Hematopoietic multipotent progenitor cell treated with erythropoietin and hydrocortisone succinate and interleukin-3 and kit ligand, for 15 days (in vitro differentiated cells): ENCODE measurements at regions not wholly inside any gene's neighbourhood (a gene's known extent, or its start where the extent isn't known, plus 50 kb on each side); places are given as distances from the start of the nearest gene placed in this dataset.
"Not testable (repeated sequence)": the region's sequence is repeated elsewhere in the genome, so short reads cannot be mapped to it uniquely, and the experiment has no call there.

Experiments
- DNase-seq: peaks from one replicate; pipeline ENCODE4 v3.0.0-alpha.2; 2015; ENCODE audit warnings: low spot score

GRCh38 chr15:26260517-26261133, 397.5 kb upstream of the ATP10A start:
- DNase-seq: no peak

GRCh38 chr15:26259581-26259980, 396.5 kb upstream of the ATP10A start:
- no peak for DNase-seq

GRCh38 chr15:26244782-26245181, 381.7 kb upstream of the ATP10A start:
- not testable (repeated sequence) for DNase-seq

- DNase-seq: no peak
Observed at GRCh38 chr15:26243382-26243781, 380.3 kb upstream of the ATP10A start.

GRCh38 chr15:26242565-26243071, 379.5 kb upstream of the ATP10A start:
- DNase-seq: no peak

GRCh38 chr15:26235864-26236263, 372.7 kb upstream of the ATP10A start:
- DNase-seq: no peak

- no peak for DNase-seq
Observed at GRCh38 chr15:26234976-26235767, 372.0 kb upstream of the ATP10A start.

- DNase-seq: no peak
Observed at GRCh38 chr15:26232691-26233090, 369.6 kb upstream of the ATP10A start.

GRCh38 chr15:26231096-26231495, 368.0 kb upstream of the ATP10A start:
- no peak for DNase-seq

GRCh38 chr15:26224266-26224665, 361.1 kb upstream of the ATP10A start:
- DNase-seq: no peak

- DNase-seq: no peak
Observed at GRCh38 chr15:26223720-26224119, 360.6 kb upstream of the ATP10A start.

GRCh38 chr15:26222781-26223180, 359.7 kb upstream of the ATP10A start:
- no peak for DNase-seq

GRCh38 chr15:26217043-26217442, 353.9 kb upstream of the ATP10A start:
- not testable (repeated sequence) for DNase-seq

GRCh38 chr15:26214290-26214689, 351.2 kb upstream of the ATP10A start:
- DNase-seq: no peak

GRCh38 chr15:26213427-26213826, 350.3 kb upstream of the ATP10A start:
- no peak for DNase-seq

- DNase-seq: no peak
Observed at GRCh38 chr15:26212109-26212508, 349.0 kb upstream of the ATP10A start.

GRCh38 chr15:26210980-26211379, 347.9 kb upstream of the ATP10A start:
- DNase-seq: no peak

GRCh38 chr15:26201177-26201858, 338.2 kb upstream of the ATP10A start:
- no peak for DNase-seq

GRCh38 chr15:26200427-26200826, 337.3 kb upstream of the ATP10A start:
- DNase-seq: no peak

- DNase-seq: no peak
Observed at GRCh38 chr15:26197719-26198118, 334.6 kb upstream of the ATP10A start.

GRCh38 chr15:26197060-26197459, 333.9 kb upstream of the ATP10A start:
- no peak for DNase-seq

GRCh38 chr15:26191193-26191592, 328.1 kb upstream of the ATP10A start:
- no peak for DNase-seq

GRCh38 chr15:26186138-26186537, 323.0 kb upstream of the ATP10A start:
- DNase-seq: not testable (repeated sequence)
